HEK293 (cell line): ENCODE measurements at regions not wholly inside any gene's neighbourhood (a gene's known extent, or its start where the extent isn't known, plus 50 kb on each side); places are given as distances from the start of the nearest gene placed in this dataset.

Source experiments
- CTCF ChIA-PET: fragments of 350-600 bp; formaldehyde crosslinking; extraction: SDS; loops from one replicate; lab custom pipeline; 2021; ENCODE audit warnings: antibody characterized with exemption; lab: Yijun Ruan, JAX
- POLR2A ChIA-PET: fragments of 300-600 bp; formaldehyde crosslinking; extraction: SDS; loops from one replicate; lab custom pipeline; 2020; ENCODE audit warnings: antibody characterized with exemption, inconsistent platforms; lab: Yijun Ruan, JAX
- H3K27ac ChIP-seq: fragments of 200-500 bp; sonication (Bioruptor generic); 2 replicates; pipeline ENCODE4 v1.5.1; 2014; ENCODE audit warnings: low read depth, low read length, control low read depth, inconsistent platforms; ENCODE audit errors: extremely low read depth
- H3K36me3 ChIP-seq, 2 experiments: fragments of 200-500 bp in 1 of 2; sonication (Bioruptor generic) in 1 of 2; 1 replicate in 1 of 2; 2 replicates in 1 of 2; pipeline ENCODE4 v1.5.1; 2014 to 2017; ENCODE audit warnings: inconsistent platforms in 2 of 2, low read length in 2 of 2; ENCODE audit not compliant: control insufficient read depth in 2 of 2, insufficient read depth in 1 of 2
- H3K4me1 ChIP-seq: fragments of 200-500 bp; sonication (Bioruptor generic); 2 replicates; pipeline ENCODE4 v1.5.1; 2014; ENCODE audit warnings: mild to moderate bottlenecking, low read length, inconsistent platforms; ENCODE audit not compliant: control insufficient read depth, insufficient read depth
- H3K4me3 ChIP-seq: 2 replicates; pipeline ENCODE4 v1.5.1; 2011; ENCODE audit warnings: low read depth, mild to moderate bottlenecking, control low read depth, low read length, moderate library complexity
- H3K9me3 ChIP-seq: fragments of 200-500 bp; sonication (Bioruptor generic); 2 replicates; pipeline ENCODE4 v1.5.1; 2014; ENCODE audit warnings: low read depth, low read length, inconsistent platforms; ENCODE audit not compliant: control insufficient read depth, insufficient read depth
- BCL11A ChIP-seq: fragments of 450-650 bp; formaldehyde crosslinking; IDR thresholded peaks from 2 replicates; pipeline ENCODE4 v1.5.1; 2016; ENCODE audit warnings: low read depth, missing biosample characterization, missing genetic modification characterization
- BCL11B ChIP-seq: fragments of 450-650 bp; formaldehyde crosslinking; IDR thresholded peaks from 2 replicates; pipeline ENCODE4 v1.5.1; 2016; ENCODE audit warnings: low read depth, missing biosample characterization, missing genetic modification characterization
- CTCF ChIP-seq: fragments of 450-650 bp; formaldehyde crosslinking; IDR thresholded peaks from 2 replicates; pipeline ENCODE4 v1.5.1; 2016; ENCODE audit warnings: missing biosample characterization, missing genetic modification characterization
- EGR2 ChIP-seq: fragments of 450-650 bp; formaldehyde crosslinking; IDR thresholded peaks from 2 replicates; pipeline ENCODE4 v1.5.1; 2016; ENCODE audit warnings: low read depth, missing biosample characterization, missing genetic modification characterization
- FEZF1 ChIP-seq: fragments of 450-650 bp; formaldehyde crosslinking; IDR thresholded peaks from 2 replicates; pipeline ENCODE4 v1.5.1; 2016; ENCODE audit warnings: missing biosample characterization, missing genetic modification characterization
- GLIS2 ChIP-seq: fragments of 450-650 bp; formaldehyde crosslinking; IDR thresholded peaks from 2 replicates; pipeline ENCODE4 v1.5.1; 2016; ENCODE audit warnings: missing biosample characterization, missing genetic modification characterization
- IKZF3 ChIP-seq: fragments of 450-650 bp; IDR thresholded peaks from 2 replicates; pipeline ENCODE4 v1.5.0; 2018; ENCODE audit warnings: missing biosample characterization, mild to moderate bottlenecking, missing genetic modification characterization, moderate library complexity
- PRDM10 ChIP-seq: fragments of 450-650 bp; formaldehyde crosslinking; IDR thresholded peaks from 2 replicates; pipeline ENCODE4 v1.5.1; 2016; ENCODE audit warnings: missing biosample characterization, missing genetic modification characterization
- TSHZ1 ChIP-seq: fragments of 450-650 bp; formaldehyde crosslinking; IDR thresholded peaks from 2 replicates; pipeline ENCODE4 v1.5.1; 2016; ENCODE audit warnings: missing biosample characterization, missing genetic modification characterization, borderline replicate concordance
- ZBTB20 ChIP-seq: fragments of 450-650 bp; formaldehyde crosslinking; IDR thresholded peaks from 2 replicates; pipeline ENCODE4 v1.5.1; 2016; ENCODE audit warnings: missing biosample characterization, missing genetic modification characterization
- ZNF16 ChIP-seq: fragments of 450-650 bp; formaldehyde crosslinking; IDR thresholded peaks from 2 replicates; pipeline ENCODE4 v1.5.1; 2016; ENCODE audit warnings: low read depth, missing biosample characterization, missing genetic modification characterization
- ZNF175 ChIP-seq: fragments of 450-650 bp; formaldehyde crosslinking; IDR thresholded peaks from 2 replicates; pipeline ENCODE4 v1.5.1; 2016; ENCODE audit warnings: missing biosample characterization, missing genetic modification characterization
- ZNF2 ChIP-seq: fragments of 450-650 bp; formaldehyde crosslinking; IDR thresholded peaks from 2 replicates; pipeline ENCODE4 v1.5.1; 2016; ENCODE audit warnings: missing biosample characterization, missing genetic modification characterization
- ZNF302 ChIP-seq: fragments of 450-650 bp; formaldehyde crosslinking; IDR thresholded peaks from 2 replicates; pipeline ENCODE4 v1.5.1; 2016; ENCODE audit warnings: missing biosample characterization, missing genetic modification characterization, low read depth
- ZNF335 ChIP-seq: fragments of 450-650 bp; formaldehyde crosslinking; conservative IDR thresholded peaks from 2 replicates; pipeline ENCODE4 v1.5.1; 2016; ENCODE audit warnings: missing biosample characterization, missing genetic modification characterization
- ZNF341 ChIP-seq: fragments of 450-650 bp; formaldehyde crosslinking; IDR thresholded peaks from 2 replicates; pipeline ENCODE4; 2016; ENCODE audit warnings: low read depth, missing biosample characterization, missing genetic modification characterization
- ZNF404 ChIP-seq: fragments of 450-650 bp; formaldehyde crosslinking; IDR thresholded peaks from 2 replicates; pipeline ENCODE4 v1.5.1; 2017; ENCODE audit warnings: missing biosample characterization, missing genetic modification characterization
- ZNF426 ChIP-seq: fragments of 450-650 bp; formaldehyde crosslinking; IDR thresholded peaks from 2 replicates; pipeline ENCODE4 v1.5.1; 2017; ENCODE audit warnings: missing biosample characterization, missing genetic modification characterization, mild to moderate bottlenecking, inconsistent platforms, moderate library complexity
- ZNF561 ChIP-seq: fragments of 450-650 bp; IDR thresholded peaks from 2 replicates; pipeline ENCODE4 v1.5.1; 2018; ENCODE audit warnings: missing biosample characterization, missing genetic modification characterization, borderline replicate concordance
- ZNF571 ChIP-seq: fragments of 450-650 bp; formaldehyde crosslinking; IDR thresholded peaks from 2 replicates; pipeline ENCODE4 v1.5.0; 2017; ENCODE audit warnings: missing biosample characterization, missing genetic modification characterization
- ZNF585B ChIP-seq: fragments of 450-650 bp; formaldehyde crosslinking; IDR thresholded peaks from 2 replicates; pipeline ENCODE4 v1.5.1; 2016; ENCODE audit warnings: missing biosample characterization, missing genetic modification characterization
- ZNF600 ChIP-seq: fragments of 450-650 bp; formaldehyde crosslinking; IDR thresholded peaks from 2 replicates; pipeline ENCODE4 v1.5.1; 2016; ENCODE audit warnings: missing biosample characterization, missing genetic modification characterization
- ZNF610 ChIP-seq: fragments of 450-650 bp; formaldehyde crosslinking; IDR thresholded peaks from 2 replicates; pipeline ENCODE4 v1.5.1; 2016; ENCODE audit warnings: missing biosample characterization, missing genetic modification characterization, borderline replicate concordance
- ZNF670 ChIP-seq: fragments of 450-650 bp; formaldehyde crosslinking; IDR thresholded peaks from 2 replicates; pipeline ENCODE4 v1.5.1; 2016; ENCODE audit warnings: missing biosample characterization, missing genetic modification characterization, low read depth
- ZNF76 ChIP-seq: fragments of 450-650 bp; formaldehyde crosslinking; IDR thresholded peaks from 2 replicates; pipeline ENCODE4; 2016; ENCODE audit warnings: low read depth, missing biosample characterization, missing genetic modification characterization, borderline replicate concordance
- ZNF792 ChIP-seq: fragments of 450-650 bp; formaldehyde crosslinking; IDR thresholded peaks from 2 replicates; pipeline ENCODE4 v1.5.1; 2016; ENCODE audit warnings: missing biosample characterization, missing genetic modification characterization
- ZSCAN18 ChIP-seq: fragments of 450-650 bp; formaldehyde crosslinking; IDR thresholded peaks from 2 replicates; pipeline ENCODE4 v1.5.1; 2016; ENCODE audit warnings: missing biosample characterization, missing genetic modification characterization
- ZXDB ChIP-seq: fragments of 450-650 bp; formaldehyde crosslinking; IDR thresholded peaks from 2 replicates; pipeline ENCODE4 v1.5.1; 2016; ENCODE audit warnings: missing biosample characterization, missing genetic modification characterization

DNA sequence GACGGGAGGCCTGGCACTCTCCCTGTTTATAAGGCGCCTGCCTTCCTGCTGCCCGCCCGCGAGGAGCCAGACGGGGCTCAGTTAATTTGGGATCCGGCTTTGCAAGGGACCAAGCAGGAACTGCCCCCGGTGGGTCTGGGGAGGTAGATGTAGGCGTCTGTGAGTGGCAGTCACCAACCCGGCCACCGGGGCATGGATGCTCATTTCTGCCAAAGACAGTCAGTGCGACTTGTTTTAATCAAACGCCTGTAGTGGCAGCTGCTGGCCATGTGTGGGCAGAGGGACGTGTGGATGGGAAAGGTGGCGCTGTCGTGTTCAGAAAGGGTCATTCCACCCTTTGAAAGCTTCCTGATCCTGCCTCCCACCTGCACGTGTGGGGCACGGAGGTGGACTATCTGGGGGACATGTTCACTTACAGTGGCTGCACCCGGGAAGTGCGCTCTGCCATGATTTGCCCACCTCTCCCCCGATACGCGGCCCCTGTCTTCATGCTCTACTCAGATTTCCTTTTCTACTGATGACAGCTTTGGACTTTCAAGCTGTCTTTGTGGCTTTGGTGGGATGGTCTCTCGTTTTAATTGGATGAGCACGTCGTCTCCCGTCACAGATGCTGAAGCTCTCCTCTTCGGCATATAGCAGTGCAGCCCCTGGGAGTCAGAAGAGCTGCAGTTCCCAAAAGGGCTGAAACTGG, 60.3 kb upstream of the CIBAR2 start:
- Histone ChIP-seq H3K4me3 (no peak overlapping the region), H3K36me3 (peaks cover 0 to 28% of the 10 kb centered on the region in 2 experiments; a peak in 1 of 3 replicates), H3K27ac (no peak overlapping the region), H3K9me3 (no peaks in the 10 kb centered on the region), H3K4me1 (peaks cover 9% of the 10 kb centered on the region)
- ChIA-PET CTCF (interaction anchor here (0.6 to 1.2 kb wide), 4 partner anchors 10 to 73 kb away, joined by 3 to 7 read pairs (median 4); no protein-coding TSS in a partner anchor), POLR2A (no interaction called here)
- TF ChIP-seq GLIS2 (peak; percentile 42; the same call in 1 of the 2 replicates), IKZF3 (tag by site-specific recombination) (no peak), FEZF1 (tag by site-specific recombination) (peak; percentile 47; the same call in 1 of the 2 replicates), ZNF426 (no peak), ZNF571 (no peak), ZNF600 (0 out of 2 replicates have a peak, but pooled peaks have one; percentile 63), CTCF (peak; percentile 98), ZNF585B (no peak), ZNF670 (no peak), ZXDB (tag by site-specific recombination) (0 out of 2 replicates have a peak, but pooled peaks have one; percentile 11), ZNF16 (tag by site-specific recombination) (no peak), PRDM10 (tag by site-specific recombination) (peak; percentile 70), ZNF175 (tag by site-specific recombination) (no peak), TSHZ1 (no peak), ZNF610 (tag by site-specific recombination) (no peak), ZNF561 (tag by site-specific recombination) (no peak), ZNF302 (tag by site-specific recombination) (no peak), BCL11B (no peak), ZNF404 (tag by site-specific recombination) (no peak), ZBTB20 (tag by site-specific recombination) (0 out of 2 replicates have a peak, but pooled peaks have one; percentile 14), ZNF335 (0 out of 2 replicates have a peak, but pooled peaks have one; percentile 19), ZNF341 (tag by site-specific recombination) (peak; percentile 58), ZNF76 (tag by site-specific recombination) (no peak), BCL11A (tag by site-specific recombination) (no peak), ZNF2 (tag by site-specific recombination) (peak; percentile 58; the same call in 1 of the 2 replicates), EGR2 (tag by site-specific recombination) (peak; percentile 87), ZSCAN18 (tag by site-specific recombination) (no peak), ZNF792 (tag by site-specific recombination) (0 out of 2 replicates have a peak, but pooled peaks have one; percentile 12)
